ENCODE measurements at regions not wholly inside any gene's neighbourhood (a gene's known extent, or its start where the extent isn't known, plus 50 kb on each side); places are given as distances from the start of the nearest gene placed in this dataset.
"Not testable (repeated sequence)": the region's sequence is repeated elsewhere in the genome, so short reads cannot be mapped to it uniquely, and the experiment has no call there.

DNA sequence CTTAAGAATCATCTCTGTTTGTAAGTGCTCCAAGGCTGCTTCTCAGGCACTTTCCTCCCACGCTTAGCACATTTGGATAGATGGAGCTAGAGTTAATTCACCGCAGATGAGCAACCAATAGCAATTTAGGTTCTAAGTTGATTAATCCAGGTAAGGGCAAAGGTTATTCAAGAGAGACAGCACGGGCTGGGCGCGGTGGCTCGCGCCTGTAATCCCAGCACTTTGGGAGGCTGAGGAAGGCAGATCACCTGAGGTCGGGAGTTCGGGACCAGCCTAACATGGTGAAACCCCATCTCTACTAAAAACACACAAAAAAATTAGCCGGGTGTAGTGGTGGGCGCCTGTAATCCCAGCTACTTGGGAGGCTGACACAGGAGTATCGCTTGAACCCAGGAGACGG lies 54.5 kb upstream of the UNC13C start:
- H2AFZ ChIP-seq (ENCODE audit: low read depth, low read length); H3K4me1 ChIP-seq (ENCODE audit: insufficient read depth, low read length); H3K9me3 ChIP-seq (ENCODE audit: low read length); H3K36me3 ChIP-seq (ENCODE audit: insufficient read depth, low read length); H3K4me3 ChIP-seq (ENCODE audit: low read length); H3K27me3 ChIP-seq (ENCODE audit: insufficient read depth, low read length): not testable (repeated sequence)

GRCh38 chr15:53918180-53919079 lies 59.8 kb upstream of the UNC13C start:
- no peaks in the 10 kb centered on the region for H3K9me3 ChIP-seq (ENCODE audit: low read length)
- H2AFZ ChIP-seq (ENCODE audit: low read depth, low read length) = no peak overlapping the region
- H3K4me1 ChIP-seq (ENCODE audit: insufficient read depth, low read length) = no peaks in the 10 kb centered on the region
- no peak overlapping the region for H3K4me3 ChIP-seq (ENCODE audit: low read length)
- no peaks in the 10 kb centered on the region for H3K36me3 ChIP-seq (ENCODE audit: insufficient read depth, low read length)
- peaks cover 1% of the 10 kb centered on the region for H3K27me3 ChIP-seq (ENCODE audit: insufficient read depth, low read length)

GRCh38 chr15:53917109-53917508 lies 61.1 kb upstream of the UNC13C start:
- H3K27me3 ChIP-seq (ENCODE audit: insufficient read depth, low read length) = no peaks in the 10 kb centered on the region
- no peak overlapping the region for H3K4me3 ChIP-seq (ENCODE audit: low read length)
- H3K9me3 ChIP-seq (ENCODE audit: low read length) = no peaks in the 10 kb centered on the region
- H2AFZ ChIP-seq (ENCODE audit: low read depth, low read length) = no peak overlapping the region
- H3K4me1 ChIP-seq (ENCODE audit: insufficient read depth, low read length) = no peaks in the 10 kb centered on the region
- no peaks in the 10 kb centered on the region for H3K36me3 ChIP-seq (ENCODE audit: insufficient read depth, low read length)

DNA sequence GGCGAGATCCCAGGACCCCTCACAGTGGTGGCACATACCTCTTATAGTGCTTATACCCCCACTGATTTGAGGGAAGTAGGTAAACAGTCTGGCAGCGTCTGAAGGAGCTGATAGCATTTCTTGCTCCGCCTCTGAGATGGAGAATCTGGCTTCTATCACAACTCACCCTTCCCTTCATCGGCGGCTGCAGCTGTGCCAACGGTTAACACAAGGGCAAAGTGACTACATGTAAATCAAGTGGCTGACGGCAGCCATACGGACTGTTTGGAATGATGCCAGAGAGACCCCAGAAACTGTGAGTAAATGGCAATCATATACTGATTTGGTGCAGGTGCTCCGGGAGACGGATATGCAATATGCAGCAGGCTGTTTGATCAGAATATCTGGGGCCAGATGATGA lies 66.8 kb upstream of the UNC13C start:
- H3K4me1 ChIP-seq (ENCODE audit: insufficient read depth, low read length) = no peaks in the 10 kb centered on the region
- no peaks in the 10 kb centered on the region for H3K36me3 ChIP-seq (ENCODE audit: insufficient read depth, low read length)
- no peaks in the 10 kb centered on the region for H3K9me3 ChIP-seq (ENCODE audit: low read length)
- no peak overlapping the region for H2AFZ ChIP-seq (ENCODE audit: low read depth, low read length)
- no peaks in the 10 kb centered on the region for H3K27me3 ChIP-seq (ENCODE audit: insufficient read depth, low read length)
- H3K4me3 ChIP-seq (ENCODE audit: low read length) = no peak overlapping the region

DNA sequence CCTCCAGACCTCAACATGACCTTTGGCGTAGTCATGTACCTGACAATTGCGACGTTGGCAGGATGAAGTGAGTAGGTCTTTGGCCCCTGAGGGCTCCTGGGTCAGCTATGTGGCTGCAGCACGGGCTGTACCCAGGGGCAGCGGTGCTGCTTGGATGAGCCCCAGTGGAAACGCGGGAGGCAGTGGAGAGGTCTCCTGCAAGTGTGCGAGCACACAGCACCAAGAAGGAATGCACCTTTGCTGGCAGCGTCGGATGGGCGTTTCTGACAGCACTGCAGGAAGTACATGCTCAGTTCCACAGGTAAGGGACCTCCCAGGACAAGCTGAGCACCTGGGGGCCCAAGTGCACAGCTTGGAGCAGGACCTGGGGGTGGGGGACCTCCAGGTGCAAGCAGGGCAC lies 67.4 kb upstream of the UNC13C start:
- Histone ChIP-seq H3K9me3 (ENCODE audit: low read length) (no peaks in the 10 kb centered on the region), H3K4me1 (ENCODE audit: insufficient read depth, low read length) (no peaks in the 10 kb centered on the region), H2AFZ (ENCODE audit: low read depth, low read length) (no peak overlapping the region), H3K36me3 (ENCODE audit: insufficient read depth, low read length) (no peaks in the 10 kb centered on the region), H3K4me3 (ENCODE audit: low read length) (no peak overlapping the region), H3K27me3 (ENCODE audit: insufficient read depth, low read length) (no peaks in the 10 kb centered on the region)

- no peaks in the 10 kb centered on the region for H3K4me1 ChIP-seq (ENCODE audit: insufficient read depth, low read length)
- no peaks in the 10 kb centered on the region for H3K36me3 ChIP-seq (ENCODE audit: insufficient read depth, low read length)
- no peak overlapping the region for H3K4me3 ChIP-seq (ENCODE audit: low read length)
- no peaks in the 10 kb centered on the region for H3K27me3 ChIP-seq (ENCODE audit: insufficient read depth, low read length)
- no peaks in the 10 kb centered on the region for H3K9me3 ChIP-seq (ENCODE audit: low read length)
- H2AFZ ChIP-seq (ENCODE audit: low read depth, low read length) = no peak overlapping the region
Observed at GRCh38 chr15:53910236-53910849, 67.9 kb upstream of the UNC13C start.

DNA sequence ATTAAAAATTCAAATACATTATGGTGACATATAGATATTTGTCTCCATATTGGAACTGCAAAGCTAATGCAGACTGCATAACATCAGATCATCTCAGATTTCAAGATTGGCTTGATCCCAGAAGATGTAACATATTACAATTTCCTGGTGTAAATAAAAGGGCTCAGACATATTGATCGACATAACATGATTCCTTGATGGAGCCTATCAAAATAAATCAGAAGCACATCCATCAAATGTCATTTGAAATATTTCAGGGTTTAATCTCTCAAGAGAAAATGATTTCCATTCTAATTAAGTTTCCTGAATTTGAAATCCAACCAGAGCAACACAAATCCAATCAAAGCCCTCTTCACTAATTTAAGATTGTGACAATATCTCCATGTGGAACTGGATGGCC lies 75.1 kb upstream of the UNC13C start:
- H3K4me3 ChIP-seq (ENCODE audit: low read length) = no peak overlapping the region
- H3K4me1 ChIP-seq (ENCODE audit: insufficient read depth, low read length) = no peaks in the 10 kb centered on the region
- no peaks in the 10 kb centered on the region for H3K9me3 ChIP-seq (ENCODE audit: low read length)
- H3K27me3 ChIP-seq (ENCODE audit: insufficient read depth, low read length) = no peaks in the 10 kb centered on the region
- H3K36me3 ChIP-seq (ENCODE audit: insufficient read depth, low read length) = no peaks in the 10 kb centered on the region
- H2AFZ ChIP-seq (ENCODE audit: low read depth, low read length) = no peak overlapping the region

DNA sequence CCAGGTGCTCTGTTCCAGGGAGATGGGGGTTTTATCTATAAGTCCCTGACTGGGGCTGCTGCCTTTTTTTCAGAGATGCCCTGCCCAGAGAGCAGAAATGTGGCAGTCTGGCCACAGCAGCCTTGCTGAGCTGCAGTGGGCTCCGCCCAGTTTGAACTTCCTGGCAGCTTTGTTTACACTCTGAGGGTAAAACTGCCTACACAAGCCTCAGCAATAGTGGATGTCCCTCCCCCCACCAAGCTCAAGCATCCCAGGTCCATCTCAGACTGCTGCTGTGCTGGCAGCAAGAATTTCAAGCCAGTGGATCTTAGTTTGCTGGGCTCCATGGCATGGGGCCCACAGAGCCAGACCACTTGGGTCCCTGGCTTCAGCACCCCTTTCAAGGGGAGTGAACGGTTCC lies 84.8 kb upstream of the UNC13C start:
- H3K4me3 ChIP-seq (ENCODE audit: low read length); H3K36me3 ChIP-seq (ENCODE audit: insufficient read depth, low read length); H2AFZ ChIP-seq (ENCODE audit: low read depth, low read length); H3K4me1 ChIP-seq (ENCODE audit: insufficient read depth, low read length); H3K27me3 ChIP-seq (ENCODE audit: insufficient read depth, low read length); H3K9me3 ChIP-seq (ENCODE audit: low read length): not testable (repeated sequence)

- H3K9me3 ChIP-seq (ENCODE audit: low read length); H3K4me1 ChIP-seq (ENCODE audit: insufficient read depth, low read length); H3K27me3 ChIP-seq (ENCODE audit: insufficient read depth, low read length); H2AFZ ChIP-seq (ENCODE audit: low read depth, low read length); H3K36me3 ChIP-seq (ENCODE audit: insufficient read depth, low read length); H3K4me3 ChIP-seq (ENCODE audit: low read length): not testable (repeated sequence)
Observed at GRCh38 chr15:53891862-53892261, 86.4 kb upstream of the UNC13C start.

DNA sequence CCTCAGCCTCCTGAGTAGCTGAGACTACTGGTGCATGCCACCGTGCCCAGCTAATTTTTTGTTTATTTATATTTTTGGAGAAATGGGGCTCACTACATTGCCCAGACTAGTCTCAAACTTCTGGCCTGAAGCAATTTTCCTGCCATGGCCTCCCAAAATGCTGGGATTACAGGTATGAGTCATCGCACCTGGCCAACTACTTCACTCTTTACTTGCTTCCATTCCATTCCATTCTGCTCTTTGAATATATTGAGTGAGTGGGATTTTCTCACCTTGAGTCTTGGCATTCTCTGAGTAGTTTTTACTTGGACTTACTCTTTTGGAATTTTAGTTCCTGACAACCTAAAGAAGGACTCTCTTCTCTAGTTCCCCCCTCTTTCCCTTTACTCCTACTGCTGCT lies 93.8 kb upstream of the UNC13C start:
- Histone ChIP-seq H3K27me3 (ENCODE audit: insufficient read depth, low read length) (no peaks in the 10 kb centered on the region), H3K4me3 (ENCODE audit: low read length) (no peak overlapping the region), H3K9me3 (ENCODE audit: low read length) (no peaks in the 10 kb centered on the region), H3K4me1 (ENCODE audit: insufficient read depth, low read length) (no peaks in the 10 kb centered on the region), H3K36me3 (ENCODE audit: insufficient read depth, low read length) (no peaks in the 10 kb centered on the region), H2AFZ (ENCODE audit: low read depth, low read length) (no peak overlapping the region)

DNA sequence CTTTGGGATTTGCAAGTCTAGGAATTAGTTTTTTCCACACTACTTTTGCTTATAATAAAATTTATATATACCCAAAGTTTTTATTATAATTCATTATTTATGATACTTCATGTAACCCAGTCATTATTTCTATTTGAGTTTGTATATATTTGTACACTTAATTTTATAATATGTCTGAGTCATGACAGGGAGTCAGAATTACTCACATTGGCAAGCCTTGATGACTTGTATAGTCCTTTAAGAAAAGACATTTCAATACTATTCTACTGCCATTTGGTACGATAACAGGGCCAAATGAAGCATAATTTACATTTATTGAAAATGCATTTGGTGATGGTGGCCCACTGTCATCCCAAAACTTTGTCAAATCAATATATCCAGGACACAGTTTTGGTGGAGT lies 95.9 kb upstream of the UNC13C start:
- H3K9me3 ChIP-seq (ENCODE audit: low read length) = no peaks in the 10 kb centered on the region
- H3K27me3 ChIP-seq (ENCODE audit: insufficient read depth, low read length) = no peaks in the 10 kb centered on the region
- no peaks in the 10 kb centered on the region for H3K36me3 ChIP-seq (ENCODE audit: insufficient read depth, low read length)
- H3K4me1 ChIP-seq (ENCODE audit: insufficient read depth, low read length) = no peaks in the 10 kb centered on the region
- no peak overlapping the region for H2AFZ ChIP-seq (ENCODE audit: low read depth, low read length)
- no peak overlapping the region for H3K4me3 ChIP-seq (ENCODE audit: low read length)

DNA sequence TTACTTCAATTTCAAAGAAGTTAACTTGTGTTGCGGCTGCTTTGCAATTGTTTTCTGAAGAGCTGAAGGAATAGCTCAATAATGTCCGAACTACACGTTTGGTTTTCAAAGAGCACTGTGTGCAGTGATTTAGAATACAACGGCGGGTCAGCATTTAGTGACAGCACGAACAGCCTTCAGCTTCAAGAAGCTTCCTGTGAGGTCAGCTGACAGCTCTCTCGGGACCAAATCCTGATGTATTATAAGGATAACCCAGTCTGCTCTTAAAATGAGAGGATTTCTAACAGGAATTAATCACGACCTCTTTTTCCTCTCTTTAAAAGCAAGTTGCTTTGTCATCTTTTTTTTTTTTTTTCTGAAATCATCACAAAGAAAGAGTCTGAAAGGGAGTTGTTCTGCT lies 97.9 kb upstream of the UNC13C start:
- Histone ChIP-seq H3K4me3 (ENCODE audit: low read length) (no peak overlapping the region), H3K36me3 (ENCODE audit: insufficient read depth, low read length) (no peaks in the 10 kb centered on the region), H3K9me3 (ENCODE audit: low read length) (no peaks in the 10 kb centered on the region), H3K27me3 (ENCODE audit: insufficient read depth, low read length) (no peaks in the 10 kb centered on the region), H2AFZ (ENCODE audit: low read depth, low read length) (no peak overlapping the region), H3K4me1 (ENCODE audit: insufficient read depth, low read length) (no peaks in the 10 kb centered on the region)

- Histone ChIP-seq H3K4me1 (ENCODE audit: insufficient read depth, low read length) (no peaks in the 10 kb centered on the region), H3K36me3 (ENCODE audit: insufficient read depth, low read length) (no peaks in the 10 kb centered on the region), H3K27me3 (ENCODE audit: insufficient read depth, low read length) (no peaks in the 10 kb centered on the region), H3K4me3 (ENCODE audit: low read length) (no peak overlapping the region), H3K9me3 (ENCODE audit: low read length) (no peaks in the 10 kb centered on the region), H2AFZ (ENCODE audit: low read depth, low read length) (no peak overlapping the region)
Observed at GRCh38 chr15:53875711-53876110, 102.5 kb upstream of the UNC13C start.

DNA sequence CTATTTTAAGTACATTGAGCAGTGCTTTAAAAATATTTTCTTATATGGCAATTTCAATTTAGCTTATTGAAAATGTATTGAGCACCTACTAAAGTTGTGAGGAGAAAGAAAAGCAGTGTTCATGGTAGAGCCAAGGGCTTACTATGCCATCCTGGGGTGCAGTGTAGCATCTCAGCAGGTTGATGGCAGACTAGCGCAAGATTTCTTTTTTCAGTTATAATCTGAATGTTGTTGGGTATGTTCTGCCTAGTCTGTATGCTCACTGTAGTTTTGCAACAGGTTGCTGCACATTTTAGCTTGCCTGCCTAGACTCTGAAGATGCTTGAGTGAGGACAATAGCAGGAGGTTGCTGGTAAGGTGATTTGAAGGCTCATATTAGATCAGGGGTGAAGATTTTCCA lies 103.1 kb upstream of the UNC13C start:
- Histone ChIP-seq H3K4me1 (ENCODE audit: insufficient read depth, low read length) (no peaks in the 10 kb centered on the region), H3K9me3 (ENCODE audit: low read length) (no peaks in the 10 kb centered on the region), H3K4me3 (ENCODE audit: low read length) (no peak overlapping the region), H3K36me3 (ENCODE audit: insufficient read depth, low read length) (no peaks in the 10 kb centered on the region), H2AFZ (ENCODE audit: low read depth, low read length) (no peak overlapping the region), H3K27me3 (ENCODE audit: insufficient read depth, low read length) (no peaks in the 10 kb centered on the region)
